SU-DHL-6 (cell line): ENCODE measurements at regions not wholly inside any gene's neighbourhood (a gene's known extent, or its start where the extent isn't known, plus 50 kb on each side); places are given as distances from the start of the nearest gene placed in this dataset.

ENCODE experiments used
- EZH2phosphoT487 ChIP-seq: fragments of 200-600 bp; sonication (generic), shearing (Covaris generic); conservative IDR thresholded peaks from 2 replicates; pipeline ENCODE4 v1.6.1; 2018; ENCODE audit warnings: mild to moderate bottlenecking, antibody characterized with exemption, low read length, moderate library complexity, mixed read lengths
- TF ChIP-seq, protein P1 (sequence below): fragments of 200-600 bp; sonication (generic); IDR thresholded peaks from one replicate; pipeline ENCODE4 v1.5.1; 2017; ENCODE audit warnings: antibody characterized with exemption, mild to moderate bottlenecking, low read length, moderate library complexity; ENCODE audit not compliant: insufficient read depth, poor library complexity, severe bottlenecking

DNA sequence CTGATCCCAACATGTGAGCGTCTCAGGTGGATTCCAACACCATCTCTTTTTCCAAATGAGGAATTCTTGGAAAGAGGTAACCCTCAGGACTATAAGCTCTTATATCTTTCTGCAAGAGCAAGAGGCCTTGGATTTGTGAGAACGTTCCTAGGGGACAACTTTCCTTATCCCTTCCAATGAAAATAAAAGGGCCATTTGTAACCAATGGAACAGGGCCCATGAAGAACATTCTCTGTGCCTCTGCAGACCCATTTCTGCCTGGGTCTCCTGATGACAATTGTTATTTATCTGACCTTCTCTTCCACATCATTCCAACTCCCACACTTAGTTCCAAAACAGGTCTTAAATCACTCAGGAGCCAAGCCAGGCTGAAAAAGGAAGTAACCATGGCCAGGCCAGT is 202.6 kb downstream of the ZNF462 start:
- TF ChIP-seq, protein P1, sequence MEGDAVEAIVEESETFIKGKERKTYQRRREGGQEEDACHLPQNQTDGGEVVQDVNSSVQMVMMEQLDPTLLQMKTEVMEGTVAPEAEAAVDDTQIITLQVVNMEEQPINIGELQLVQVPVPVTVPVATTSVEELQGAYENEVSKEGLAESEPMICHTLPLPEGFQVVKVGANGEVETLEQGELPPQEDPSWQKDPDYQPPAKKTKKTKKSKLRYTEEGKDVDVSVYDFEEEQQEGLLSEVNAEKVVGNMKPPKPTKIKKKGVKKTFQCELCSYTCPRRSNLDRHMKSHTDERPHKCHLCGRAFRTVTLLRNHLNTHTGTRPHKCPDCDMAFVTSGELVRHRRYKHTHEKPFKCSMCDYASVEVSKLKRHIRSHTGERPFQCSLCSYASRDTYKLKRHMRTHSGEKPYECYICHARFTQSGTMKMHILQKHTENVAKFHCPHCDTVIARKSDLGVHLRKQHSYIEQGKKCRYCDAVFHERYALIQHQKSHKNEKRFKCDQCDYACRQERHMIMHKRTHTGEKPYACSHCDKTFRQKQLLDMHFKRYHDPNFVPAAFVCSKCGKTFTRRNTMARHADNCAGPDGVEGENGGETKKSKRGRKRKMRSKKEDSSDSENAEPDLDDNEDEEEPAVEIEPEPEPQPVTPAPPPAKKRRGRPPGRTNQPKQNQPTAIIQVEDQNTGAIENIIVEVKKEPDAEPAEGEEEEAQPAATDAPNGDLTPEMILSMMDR, result no peak
- TF ChIP-seq EZH2phosphoT487, result no peak
